ENCODE measurements at regions not wholly inside any gene's neighbourhood (a gene's known extent, or its start where the extent isn't known, plus 50 kb on each side); places are given as distances from the start of the nearest gene placed in this dataset.

GRCh38 chr6:164243012-164243610 is 828.6 kb downstream of the QKI start:
- no peak for TF ChIP-seq CTCF (IDR thresholded peaks at IDR 0.05)
- TF ChIP-seq POLR2AphosphoS5 (IDR thresholded peaks at IDR 0.05; ENCODE audit: insufficient read depth in 1 of 2, low read depth in 1 of 2) = no peak
- no peak for TF ChIP-seq POLR2A (IDR thresholded peaks at IDR 0.05)
